Brain microvascular endothelial cell (primary cell): ENCODE measurements at regions not wholly inside any gene's neighbourhood (a gene's known extent, or its start where the extent isn't known, plus 50 kb on each side); places are given as distances from the start of the nearest gene placed in this dataset.

Experiments used
- DNase-seq: peaks from one replicate; pipeline ENCODE4 v3.0.0-alpha.2; 2020
- H3K27ac ChIP-seq: fragments of 250-450 bp; sonication (Bioruptor Pico); 2 replicates; pipeline ENCODE4 v1.5.1; 2020; ENCODE audit warnings: mild to moderate bottlenecking, moderate library complexity
- H3K27me3 ChIP-seq: fragments of 250-450 bp; sonication (Bioruptor Pico); replicated peaks from 2 replicates; pipeline ENCODE4 v1.5.1; 2020; ENCODE audit warnings: mild to moderate bottlenecking
- H3K36me3 ChIP-seq: fragments of 250-450 bp; sonication (Bioruptor Pico); replicated peaks from 2 replicates; pipeline ENCODE4 v1.5.1; 2020; ENCODE audit warnings: mild to moderate bottlenecking
- H3K4me3 ChIP-seq: 2 replicates; pipeline ENCODE4 v1.5.1; 2011; ENCODE audit warnings: low read depth, mild to moderate bottlenecking, control low read depth, low read length, moderate library complexity
- in situ Hi-C: cut with HindIII; loops from 2 replicates; pipeline ENCODE4 v1.10.0; 2017; ENCODE audit warnings: low sequenced_read_pairs, low pct_ligation_motif_present
- TF ChIP-seq, protein P1 (sequence below): IDR thresholded peaks from 2 replicates; pipeline ENCODE4 v1.5.1; 2011; ENCODE audit warnings: low read depth, mild to moderate bottlenecking, moderate library complexity, low read length, control low read depth, inconsistent platforms; ENCODE audit errors: missing control alignments

DNA sequence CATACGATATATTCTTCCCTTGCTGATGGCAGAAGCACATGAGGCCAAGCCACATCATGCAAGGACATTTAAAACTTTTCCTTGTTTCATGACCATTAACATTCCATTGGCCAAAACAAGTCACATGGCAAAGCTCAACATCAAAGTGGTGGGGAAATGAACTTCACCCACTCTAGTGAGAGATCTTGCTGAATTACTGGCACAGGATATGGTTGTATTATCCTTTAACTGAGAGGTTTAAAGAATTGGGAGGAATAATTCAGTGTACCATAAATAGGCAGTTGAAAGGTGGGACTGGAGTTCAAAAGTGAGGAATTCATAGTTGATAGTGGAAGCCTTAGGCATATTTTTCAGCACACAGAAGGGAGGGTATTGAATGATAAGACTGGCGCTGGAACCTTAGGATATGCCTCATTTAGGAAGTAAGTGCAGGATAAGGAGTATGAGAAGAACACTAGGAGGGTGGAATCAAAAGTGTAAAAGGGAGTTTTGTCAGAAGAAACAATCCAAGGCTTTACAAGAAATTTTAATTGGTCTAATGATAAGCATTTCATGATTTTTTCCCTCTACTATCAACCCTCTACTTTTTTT lies 398.8 kb downstream of the C12orf75 start:
- no peaks in the 10 kb centered on the region for H3K36me3 ChIP-seq
- TF ChIP-seq, protein P1, sequence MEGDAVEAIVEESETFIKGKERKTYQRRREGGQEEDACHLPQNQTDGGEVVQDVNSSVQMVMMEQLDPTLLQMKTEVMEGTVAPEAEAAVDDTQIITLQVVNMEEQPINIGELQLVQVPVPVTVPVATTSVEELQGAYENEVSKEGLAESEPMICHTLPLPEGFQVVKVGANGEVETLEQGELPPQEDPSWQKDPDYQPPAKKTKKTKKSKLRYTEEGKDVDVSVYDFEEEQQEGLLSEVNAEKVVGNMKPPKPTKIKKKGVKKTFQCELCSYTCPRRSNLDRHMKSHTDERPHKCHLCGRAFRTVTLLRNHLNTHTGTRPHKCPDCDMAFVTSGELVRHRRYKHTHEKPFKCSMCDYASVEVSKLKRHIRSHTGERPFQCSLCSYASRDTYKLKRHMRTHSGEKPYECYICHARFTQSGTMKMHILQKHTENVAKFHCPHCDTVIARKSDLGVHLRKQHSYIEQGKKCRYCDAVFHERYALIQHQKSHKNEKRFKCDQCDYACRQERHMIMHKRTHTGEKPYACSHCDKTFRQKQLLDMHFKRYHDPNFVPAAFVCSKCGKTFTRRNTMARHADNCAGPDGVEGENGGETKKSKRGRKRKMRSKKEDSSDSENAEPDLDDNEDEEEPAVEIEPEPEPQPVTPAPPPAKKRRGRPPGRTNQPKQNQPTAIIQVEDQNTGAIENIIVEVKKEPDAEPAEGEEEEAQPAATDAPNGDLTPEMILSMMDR: no peak
- no peaks in the 10 kb centered on the region for H3K27me3 ChIP-seq
- H3K27ac ChIP-seq: no peak overlapping the region
- in situ Hi-C loops: no loop called here
- DNase-seq: no peak
- no peak overlapping the region for H3K4me3 ChIP-seq

DNA sequence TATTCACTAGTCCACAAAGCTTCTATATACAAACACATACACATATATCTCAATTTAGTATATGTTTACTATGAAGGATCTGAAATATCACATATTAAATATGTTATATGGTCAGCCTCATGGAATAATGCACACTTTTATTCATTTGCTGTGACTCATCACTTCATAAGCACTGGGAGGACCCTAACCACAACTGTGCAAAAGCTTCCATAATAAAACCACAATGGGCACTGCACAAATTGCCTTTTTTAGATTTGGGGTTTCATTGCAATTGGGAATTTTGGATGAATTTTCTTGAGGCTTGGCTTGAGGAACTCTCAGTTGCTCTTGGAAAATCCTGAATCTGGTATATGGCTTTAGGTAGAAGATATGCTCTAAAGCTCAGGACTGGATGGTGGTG lies 399.4 kb downstream of the C12orf75 start:
- Histone ChIP-seq H3K4me3 (no peak overlapping the region), H3K27ac (no peak overlapping the region), H3K27me3 (no peaks in the 10 kb centered on the region), H3K36me3 (no peaks in the 10 kb centered on the region)
- TF ChIP-seq, protein P1: no peak
- no peak for DNase-seq
- in situ Hi-C loops: no loop called here

DNA sequence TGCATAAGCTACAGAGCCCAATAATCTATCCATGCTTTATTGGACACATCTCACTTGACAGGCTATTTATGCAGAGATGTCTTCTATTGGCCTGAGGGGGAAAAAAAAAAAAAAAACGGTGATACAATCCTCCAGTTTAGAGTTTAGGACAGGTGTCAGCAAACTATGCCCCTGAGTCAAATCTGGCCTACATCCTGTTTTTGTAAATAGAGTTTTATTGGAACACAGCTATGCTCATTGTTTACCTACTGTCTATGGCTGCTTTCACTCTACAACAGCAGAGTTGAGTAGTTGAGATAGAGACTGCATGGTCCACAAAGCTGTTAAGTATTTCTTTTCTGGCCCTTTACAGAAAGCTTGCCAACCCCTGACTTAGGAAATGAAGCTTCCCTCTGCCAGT lies 403.1 kb downstream of the C12orf75 start:
- no peaks in the 10 kb centered on the region for H3K27me3 ChIP-seq
- in situ Hi-C loops: no loop called here

DNA sequence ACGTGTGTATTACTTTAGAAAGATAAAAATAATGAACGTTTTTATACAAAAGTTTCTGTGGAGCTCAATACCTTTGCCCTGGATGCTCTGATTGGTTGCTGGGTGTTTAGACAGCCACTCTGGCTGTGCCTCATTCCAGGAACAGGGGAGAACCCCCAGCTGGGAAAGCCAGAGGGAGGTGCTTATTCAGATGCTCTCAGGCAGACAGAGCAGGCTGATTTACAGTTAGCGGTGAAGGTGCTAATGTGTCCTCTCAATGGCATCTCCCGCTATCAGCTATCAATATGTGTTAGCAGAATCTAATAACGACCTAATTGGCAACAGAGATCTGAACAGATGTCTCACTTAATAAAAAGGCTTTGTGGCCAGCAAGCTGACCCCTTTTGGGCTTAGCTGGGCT lies 402.3 kb downstream of the NUAK1 start:
- TF ChIP-seq, protein P1: no peak
- no peak overlapping the region for H3K27ac ChIP-seq
- no peak overlapping the region for H3K4me3 ChIP-seq
- no peak for DNase-seq
- in situ Hi-C loops: no loop called here
- no peaks in the 10 kb centered on the region for H3K36me3 ChIP-seq
- no peaks in the 10 kb centered on the region for H3K27me3 ChIP-seq

More for the DNA sequence above, 403.1 kb downstream of the C12orf75 start:
- H3K27ac ChIP-seq: no peak overlapping the region
- TF ChIP-seq, protein P1: no peak
- no peak overlapping the region for H3K4me3 ChIP-seq
- no peaks in the 10 kb centered on the region for H3K36me3 ChIP-seq
- no peak for DNase-seq

GRCh38 chr12:105738051-105738450 lies 400.7 kb downstream of the NUAK1 start:
- Histone ChIP-seq H3K27me3 (no peaks in the 10 kb centered on the region), H3K4me3 (no peak overlapping the region), H3K27ac (no peak overlapping the region), H3K36me3 (no peaks in the 10 kb centered on the region)
- DNase-seq: peak; percentile 48
- in situ Hi-C loops: no loop called here
- TF ChIP-seq, protein P1: no peak

DNA sequence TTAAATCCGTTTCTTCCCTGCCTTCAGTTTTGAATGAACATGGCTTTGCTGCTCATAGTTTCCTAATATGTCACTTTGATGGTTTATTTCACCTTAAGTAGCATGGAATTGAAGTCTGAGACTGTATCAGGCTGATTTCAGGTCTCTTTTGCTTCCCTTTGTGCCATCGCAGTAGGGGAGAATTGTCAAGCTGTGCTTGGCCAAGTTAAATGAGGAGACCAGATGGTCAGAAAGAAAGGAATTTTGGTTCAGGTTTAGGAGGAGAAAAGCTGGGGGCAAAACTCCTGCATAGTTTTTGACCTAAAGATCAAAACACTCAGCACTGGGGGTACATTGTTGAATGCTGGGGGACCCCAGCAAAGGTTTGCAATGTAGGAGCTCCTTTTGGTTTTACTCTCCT lies 398.4 kb downstream of the NUAK1 start:
- TF ChIP-seq, protein P1: no peak
- DNase-seq: no peak
- Histone ChIP-seq H3K27ac (no peak overlapping the region), H3K27me3 (no peaks in the 10 kb centered on the region), H3K36me3 (no peaks in the 10 kb centered on the region), H3K4me3 (no peak overlapping the region)
- in situ Hi-C loops: no loop called here
